ENCODE measurements at regions not wholly inside any gene's neighbourhood (a gene's known extent, or its start where the extent isn't known, plus 50 kb on each side); places are given as distances from the start of the nearest gene placed in this dataset.

GRCh38 chr17:72553051-72553755 lies 432.4 kb downstream of the SOX9 start:
- H3K9me3 Mint-ChIP-seq (ENCODE audit: unreplicated experiment) = peaks cover 10% of the 10 kb centered on the region
- CTCF ChIA-PET = no interaction called here
- H3K4me1 ChIP-seq = no peaks in the 10 kb centered on the region
- TF ChIP-seq, protein P1, sequence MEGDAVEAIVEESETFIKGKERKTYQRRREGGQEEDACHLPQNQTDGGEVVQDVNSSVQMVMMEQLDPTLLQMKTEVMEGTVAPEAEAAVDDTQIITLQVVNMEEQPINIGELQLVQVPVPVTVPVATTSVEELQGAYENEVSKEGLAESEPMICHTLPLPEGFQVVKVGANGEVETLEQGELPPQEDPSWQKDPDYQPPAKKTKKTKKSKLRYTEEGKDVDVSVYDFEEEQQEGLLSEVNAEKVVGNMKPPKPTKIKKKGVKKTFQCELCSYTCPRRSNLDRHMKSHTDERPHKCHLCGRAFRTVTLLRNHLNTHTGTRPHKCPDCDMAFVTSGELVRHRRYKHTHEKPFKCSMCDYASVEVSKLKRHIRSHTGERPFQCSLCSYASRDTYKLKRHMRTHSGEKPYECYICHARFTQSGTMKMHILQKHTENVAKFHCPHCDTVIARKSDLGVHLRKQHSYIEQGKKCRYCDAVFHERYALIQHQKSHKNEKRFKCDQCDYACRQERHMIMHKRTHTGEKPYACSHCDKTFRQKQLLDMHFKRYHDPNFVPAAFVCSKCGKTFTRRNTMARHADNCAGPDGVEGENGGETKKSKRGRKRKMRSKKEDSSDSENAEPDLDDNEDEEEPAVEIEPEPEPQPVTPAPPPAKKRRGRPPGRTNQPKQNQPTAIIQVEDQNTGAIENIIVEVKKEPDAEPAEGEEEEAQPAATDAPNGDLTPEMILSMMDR (IDR thresholded peaks at IDR 0.05; ENCODE audit: insufficient read depth in 1 of 2, low read depth in 1 of 2, low read length in 1 of 2, severe bottlenecking in 1 of 2, unreplicated experiment in 1 of 2) = no peak
- H3K27ac Mint-ChIP-seq (ENCODE audit: unreplicated experiment) = no peak overlapping the region
- H3K27me3 Mint-ChIP-seq (ENCODE audit: insufficient read depth, unreplicated experiment) = no peaks in the 10 kb centered on the region
- POLR2A ChIA-PET = no interaction called here
- no peaks in the 10 kb centered on the region for H3K9me3 ChIP-seq
- intact Hi-C loops (cut with micrococcal nuclease; ENCODE audit: unreplicated experiment) = no loop called here
- H3K36me3 ChIP-seq (ENCODE audit: control insufficient read depth, insufficient read depth, low read length) = no peaks in the 10 kb centered on the region
- no peak overlapping the region for H3K4me3 ChIP-seq (ENCODE audit: low read depth, low read length)
- H3K27me3 ChIP-seq (replicated peaks; ENCODE audit: control insufficient read depth, insufficient read depth, low read length) = no peaks in the 10 kb centered on the region
- no peak for DNase-seq
- no peaks in the 10 kb centered on the region for H3K4me1 Mint-ChIP-seq (ENCODE audit: low read depth, unreplicated experiment)
- no peak overlapping the region for H3K4me3 Mint-ChIP-seq (ENCODE audit: unreplicated experiment)
- H3K36me3 Mint-ChIP-seq (ENCODE audit: insufficient read depth, unreplicated experiment) = no peaks in the 10 kb centered on the region
- no TSS peak for BruUV-seq (replicated peaks)

DNA sequence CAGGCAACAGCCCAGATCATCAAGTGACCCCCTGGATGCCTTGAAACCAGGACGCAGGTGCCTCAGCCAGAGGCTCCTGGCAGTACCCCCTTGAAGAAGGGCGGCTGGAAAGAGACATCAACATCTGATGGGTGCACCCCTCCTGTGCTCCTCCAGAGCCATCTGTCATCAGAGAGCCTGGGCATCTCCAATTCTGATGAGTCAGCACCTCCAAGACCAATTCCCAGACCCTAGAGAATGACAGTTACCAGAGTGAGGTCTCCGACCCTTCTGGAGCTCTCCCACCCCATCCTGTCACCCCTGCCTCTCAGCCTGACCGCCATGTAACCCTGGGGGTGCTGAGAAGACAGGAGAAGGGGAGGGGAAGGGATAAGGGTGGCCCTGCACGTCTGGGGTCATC lies 433.7 kb downstream of the SOX9 start:
- H3K36me3 ChIP-seq (ENCODE audit: control insufficient read depth, insufficient read depth, low read length) = no peaks in the 10 kb centered on the region
- TF ChIP-seq, protein P1 (IDR thresholded peaks at IDR 0.05; ENCODE audit: insufficient read depth in 1 of 2, low read depth in 1 of 2, low read length in 1 of 2, severe bottlenecking in 1 of 2, unreplicated experiment in 1 of 2) = no peak
- peaks cover 1% of the 10 kb centered on the region for H3K9me3 Mint-ChIP-seq (ENCODE audit: unreplicated experiment)
- H3K27me3 Mint-ChIP-seq (ENCODE audit: insufficient read depth, unreplicated experiment) = no peaks in the 10 kb centered on the region
- no peaks in the 10 kb centered on the region for H3K36me3 Mint-ChIP-seq (ENCODE audit: insufficient read depth, unreplicated experiment)
- no peak overlapping the region for H3K4me3 Mint-ChIP-seq (ENCODE audit: unreplicated experiment)
- no peaks in the 10 kb centered on the region for H3K4me1 ChIP-seq
- no peak overlapping the region for H3K27ac Mint-ChIP-seq (ENCODE audit: unreplicated experiment)
- intact Hi-C loops (cut with micrococcal nuclease; ENCODE audit: unreplicated experiment) = no loop called here
- no peak for DNase-seq
- H3K27me3 ChIP-seq (replicated peaks; ENCODE audit: control insufficient read depth, insufficient read depth, low read length) = no peaks in the 10 kb centered on the region
- H3K4me1 Mint-ChIP-seq (ENCODE audit: low read depth, unreplicated experiment) = no peaks in the 10 kb centered on the region
- H3K9me3 ChIP-seq = no peaks in the 10 kb centered on the region
- POLR2A ChIA-PET = no interaction called here
- no TSS peak for BruUV-seq (replicated peaks)
- CTCF ChIA-PET = no interaction called here
- no peak overlapping the region for H3K4me3 ChIP-seq (ENCODE audit: low read depth, low read length)

- Histone ChIP-seq H3K27me3 (replicated peaks; ENCODE audit: control insufficient read depth, insufficient read depth, low read length) (no peaks in the 10 kb centered on the region), H3K9me3 (no peaks in the 10 kb centered on the region), H3K36me3 (ENCODE audit: control insufficient read depth, insufficient read depth, low read length) (no peaks in the 10 kb centered on the region), H3K4me3 (ENCODE audit: low read depth, low read length) (no peak overlapping the region), H3K4me1 (no peaks in the 10 kb centered on the region)
- no peak overlapping the region for H3K27ac Mint-ChIP-seq (ENCODE audit: unreplicated experiment)
- H3K4me3 Mint-ChIP-seq (ENCODE audit: unreplicated experiment) = no peak overlapping the region
- no peaks in the 10 kb centered on the region for H3K4me1 Mint-ChIP-seq (ENCODE audit: low read depth, unreplicated experiment)
- intact Hi-C loops (cut with micrococcal nuclease; ENCODE audit: unreplicated experiment) = no loop called here
- CTCF ChIA-PET = no interaction called here
- BruUV-seq (replicated peaks) = no TSS peak
- no peaks in the 10 kb centered on the region for H3K27me3 Mint-ChIP-seq (ENCODE audit: insufficient read depth, unreplicated experiment)
- no peaks in the 10 kb centered on the region for H3K36me3 Mint-ChIP-seq (ENCODE audit: insufficient read depth, unreplicated experiment)
- POLR2A ChIA-PET = no interaction called here
- TF ChIP-seq, protein P1 (IDR thresholded peaks at IDR 0.05; ENCODE audit: insufficient read depth in 1 of 2, low read depth in 1 of 2, low read length in 1 of 2, severe bottlenecking in 1 of 2, unreplicated experiment in 1 of 2) = no peak
- DNase-seq = no peak
- no peaks in the 10 kb centered on the region for H3K9me3 Mint-ChIP-seq (ENCODE audit: unreplicated experiment)
Observed at GRCh38 chr17:72555052-72555451, 434.2 kb downstream of the SOX9 start.

Data from Caco-2 (cell line).